GM18951 (cell line): ENCODE measurements at regions not wholly inside any gene's neighbourhood (a gene's known extent, or its start where the extent isn't known, plus 50 kb on each side); places are given as distances from the start of the nearest gene placed in this dataset.

ENCODE experiments used
- POLR2A ChIP-seq: IDR thresholded peaks from 4 replicates; pipeline ENCODE4 v1.6.1; 2011; ENCODE audit warnings: mild to moderate bottlenecking; ENCODE audit not compliant: insufficient read length, insufficient read depth; ENCODE audit errors: extremely low read depth
- in situ Hi-C: fragments of 300-500 bp; cut with MboI; formaldehyde crosslinking; loops from one replicate; pipeline ENCODE4 v1.12.0; 2022; ENCODE audit warnings: low sequenced_read_pairs, mixed read lengths, inconsistent platforms; ENCODE audit not compliant: unreplicated experiment

DNA sequence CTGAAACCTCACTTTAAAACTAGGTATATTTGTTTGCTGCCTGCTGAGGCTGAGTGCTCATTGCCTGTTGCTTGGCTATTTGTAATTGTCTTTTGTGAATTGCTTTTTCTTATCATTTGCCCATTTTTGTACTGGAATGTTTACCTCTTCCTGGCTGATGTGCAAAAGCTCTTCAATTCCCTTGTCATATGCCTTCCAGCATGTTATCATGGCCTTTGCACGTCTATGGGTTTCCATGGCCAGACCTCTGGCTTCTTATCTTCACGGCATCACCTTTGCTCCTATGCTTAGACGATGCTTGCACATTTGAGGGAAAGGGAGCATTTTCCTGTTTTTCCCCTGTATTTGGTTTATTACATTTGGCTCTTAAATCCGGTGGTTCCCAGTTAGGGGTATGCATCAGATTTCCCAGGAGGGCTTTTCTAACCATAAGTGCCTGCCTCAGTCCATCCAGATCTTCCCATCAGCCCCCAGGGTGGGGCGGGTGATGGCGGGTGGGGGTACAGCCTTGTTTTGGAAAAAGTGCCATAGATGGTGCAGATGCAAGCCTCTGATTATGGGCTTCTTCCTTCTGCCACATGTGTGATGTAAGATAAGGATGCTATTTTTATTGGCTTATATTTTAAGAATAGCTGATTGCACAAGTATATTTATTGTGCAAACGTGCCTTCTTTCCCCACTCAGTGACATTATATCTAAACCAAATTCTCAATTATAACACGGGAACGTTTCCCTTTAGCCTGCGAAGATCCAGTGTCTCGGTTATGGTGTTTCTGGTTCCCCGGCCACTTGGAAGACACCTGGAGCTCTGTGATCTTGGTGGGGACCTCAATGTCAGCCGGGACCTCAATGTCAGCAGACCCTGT is 70.6 kb upstream of the SEPTIN5 start:
- in situ Hi-C loops = loop anchor here (25.0 kb wide), 1 partner anchor 456 kb away; the partner anchor contains the start of gene SLC25A1
- TF ChIP-seq POLR2A = no peak

DNA sequence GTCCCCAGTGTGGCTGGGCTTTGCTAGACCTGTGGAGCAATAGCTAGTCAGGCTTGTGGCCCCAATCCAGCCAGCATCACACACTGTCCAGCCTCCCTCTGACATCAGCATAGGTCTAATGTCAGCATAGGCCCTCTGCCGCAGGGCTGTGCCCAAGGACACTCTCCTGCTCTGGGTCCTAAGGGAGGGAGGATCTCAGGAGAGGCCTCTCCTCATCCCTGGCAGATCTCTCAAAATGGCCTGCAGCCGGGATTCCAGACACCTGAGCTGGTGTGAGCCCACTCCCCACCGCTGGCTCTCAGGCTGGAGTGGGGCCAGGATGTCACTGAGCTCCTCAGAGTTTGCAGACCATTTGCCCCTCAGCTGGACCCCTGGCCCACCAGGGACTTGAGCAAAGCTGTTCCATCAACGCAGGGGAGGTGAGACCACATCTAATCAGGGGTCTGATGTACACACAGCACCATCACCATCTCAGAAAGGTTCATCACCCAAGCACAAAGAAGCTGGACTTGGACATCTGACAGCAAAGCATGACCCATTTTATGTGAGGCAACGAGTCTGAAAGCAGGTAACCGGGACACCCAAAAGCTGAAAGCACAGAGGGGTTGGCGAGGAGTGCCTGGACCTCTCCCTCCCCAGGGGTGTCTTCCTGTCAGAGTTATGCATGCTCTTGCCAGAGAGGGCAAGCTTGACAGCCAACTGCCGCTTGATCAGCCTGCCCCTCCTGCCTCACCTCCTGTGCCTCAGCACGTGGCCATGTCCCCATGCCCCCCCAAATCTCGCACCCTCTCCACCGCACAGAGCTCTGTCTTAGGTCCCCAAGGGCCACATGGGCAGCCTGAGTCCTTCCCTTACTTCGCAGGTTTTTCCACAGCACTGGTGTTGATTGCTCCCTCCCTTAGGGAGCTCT is 69.7 kb upstream of the SEPTIN5 start:
- no peak for TF ChIP-seq POLR2A
- in situ Hi-C loops = loop anchor here (25.0 kb wide), 1 partner anchor 457 kb away; the partner anchor contains the start of gene SLC25A1

DNA sequence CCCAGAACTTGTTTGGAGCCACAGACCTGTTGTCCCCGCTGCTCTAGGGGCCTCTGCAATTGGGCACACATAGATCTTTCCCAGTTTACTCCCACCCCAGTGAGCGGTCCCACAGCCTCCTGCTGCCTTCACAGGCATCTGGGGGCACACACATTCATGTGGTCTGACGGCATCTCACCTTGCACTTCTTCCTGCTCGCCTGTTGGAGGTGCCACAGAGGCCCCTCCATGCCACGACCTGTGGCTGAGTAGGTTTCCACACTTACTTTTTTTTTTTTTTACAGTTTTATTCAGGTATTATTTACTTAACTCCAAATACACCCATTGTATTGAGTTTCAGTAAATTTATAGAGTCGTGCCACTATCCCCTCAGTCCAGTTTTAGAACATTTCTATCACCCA is 68.9 kb upstream of the SEPTIN5 start:
- no peak for TF ChIP-seq POLR2A
- in situ Hi-C loops = loop anchor here (25.0 kb wide), 1 partner anchor 458 kb away; the partner anchor contains the start of gene SLC25A1

DNA sequence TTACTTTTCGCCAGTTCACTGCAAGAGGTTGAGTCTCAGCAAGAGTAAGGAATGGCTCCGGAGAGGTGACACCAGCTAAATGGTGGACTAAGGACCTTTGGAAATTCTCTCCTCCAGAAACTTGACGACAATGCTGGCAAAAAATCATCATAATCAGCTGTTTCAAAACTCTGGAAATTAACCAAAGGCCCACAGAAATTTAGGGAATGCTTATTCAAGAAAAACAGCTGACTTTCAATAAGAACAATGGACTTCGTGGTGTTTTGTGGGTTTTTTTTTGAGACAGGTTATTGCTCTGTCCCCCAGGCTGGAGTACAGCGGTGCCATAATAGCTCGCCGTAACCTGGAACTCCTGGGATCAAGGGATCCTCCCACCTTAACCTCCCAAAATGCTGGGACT is 68.4 kb upstream of the SEPTIN5 start:
- in situ Hi-C loops = loop anchor here (25.0 kb wide), 1 partner anchor 459 kb away; the partner anchor contains the start of gene SLC25A1

DNA sequence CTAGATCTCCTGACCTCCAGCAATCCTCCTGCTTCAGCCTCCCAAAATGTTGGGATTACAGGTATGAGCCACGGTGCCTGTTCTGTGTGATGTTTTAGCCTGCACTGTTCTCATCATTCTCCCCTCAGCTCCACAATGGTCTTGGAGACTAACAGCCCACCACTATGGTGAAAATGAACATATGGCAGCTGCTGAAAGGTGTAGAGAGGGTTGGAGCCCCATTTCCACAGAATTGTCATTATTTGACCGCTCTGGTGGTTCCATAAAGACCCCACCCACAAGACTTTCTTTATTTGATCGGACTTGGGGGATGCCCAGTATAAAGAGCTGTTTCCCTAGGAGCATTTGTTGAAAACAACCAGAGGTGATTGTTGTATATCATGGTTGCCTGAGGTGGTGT is 67.9 kb upstream of the SEPTIN5 start:
- TF ChIP-seq POLR2A = no peak
- in situ Hi-C loops = loop anchor here (25.0 kb wide), 1 partner anchor 459 kb away; the partner anchor contains the start of gene SLC25A1

More for the DNA sequence above, 68.4 kb upstream of the SEPTIN5 start:
- no peak for TF ChIP-seq POLR2A

DNA sequence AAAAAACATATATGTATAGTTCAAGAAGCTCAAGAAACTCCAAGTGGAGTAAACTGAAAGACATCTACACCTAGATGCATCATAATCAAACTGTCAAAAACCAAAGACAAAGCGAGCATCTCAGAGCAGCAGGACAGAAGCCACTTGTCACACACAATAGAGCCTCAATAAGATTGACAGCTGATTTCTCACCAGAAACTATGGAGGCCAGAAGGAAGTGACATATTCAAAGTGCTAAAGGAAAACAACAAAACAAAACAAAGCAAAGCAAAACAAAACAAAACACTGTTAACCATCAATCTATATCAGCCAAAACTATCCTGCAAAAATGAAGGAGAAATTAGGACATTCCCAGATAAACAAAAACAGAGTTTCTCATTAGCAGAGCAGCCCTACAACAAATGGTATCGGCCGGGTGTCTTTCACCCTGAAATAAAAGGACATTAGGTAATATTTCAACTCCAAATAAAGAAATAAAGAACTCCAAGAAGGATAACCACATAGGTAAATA is 65.8 kb upstream of the SEPTIN5 start:
- in situ Hi-C loops = loop anchor here (25.0 kb wide), 1 partner anchor 461 kb away; the partner anchor contains the start of gene SLC25A1

DNA sequence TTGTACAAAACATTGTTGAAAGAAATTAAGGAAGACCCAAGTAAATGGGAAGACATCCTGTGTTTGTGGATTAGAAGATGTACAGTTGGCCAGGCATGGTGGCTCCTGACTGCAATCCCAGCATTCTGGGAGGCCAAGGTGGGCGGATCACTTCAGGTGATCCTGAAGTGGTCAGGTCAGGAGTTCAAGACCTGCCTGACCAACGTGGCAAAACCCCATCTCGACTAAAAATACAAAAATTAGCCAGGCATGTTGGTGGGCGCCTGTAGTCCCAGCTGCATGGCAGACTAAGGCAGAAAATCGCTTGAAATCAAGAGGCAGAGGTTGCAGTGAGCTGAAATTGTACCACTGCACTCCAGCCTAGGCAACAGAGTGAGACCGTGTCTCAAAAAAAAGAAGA is 62.0 kb upstream of the SEPTIN5 start:
- TF ChIP-seq POLR2A = no peak
- in situ Hi-C loops = no loop called here

More for the DNA sequence above, 65.8 kb upstream of the SEPTIN5 start:
- no peak for TF ChIP-seq POLR2A

DNA sequence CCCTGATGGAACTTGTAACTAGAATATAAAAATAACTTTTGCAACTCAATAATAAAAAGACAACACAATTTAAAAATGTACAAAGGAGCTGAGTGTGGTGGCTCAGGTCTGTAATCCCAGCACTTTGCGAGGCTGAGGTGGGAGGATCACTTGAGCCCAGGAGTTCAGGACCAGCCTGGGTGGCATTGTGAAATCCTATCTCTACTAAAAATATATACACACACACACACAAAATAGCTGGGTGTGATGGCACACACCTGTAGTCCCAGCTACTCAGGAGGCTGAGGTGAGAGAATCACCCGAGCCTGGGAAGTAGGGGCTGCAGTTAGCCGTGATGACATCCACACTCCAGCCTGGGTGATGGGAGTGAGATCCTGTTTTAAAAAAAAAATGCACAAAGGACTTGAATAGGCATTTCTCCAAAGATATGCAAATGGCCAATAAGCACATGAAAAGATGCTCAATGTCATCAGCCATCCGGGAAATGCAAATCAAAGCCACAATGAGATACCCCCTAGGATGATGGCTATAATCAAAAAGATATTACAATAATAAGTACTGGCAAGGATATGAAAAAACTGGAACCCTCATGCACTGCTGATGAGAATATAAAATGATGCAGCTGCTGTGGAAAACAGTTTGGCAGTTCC is 59.8 kb upstream of the SEPTIN5 start:
- in situ Hi-C loops = no loop called here
- no peak for TF ChIP-seq POLR2A

DNA sequence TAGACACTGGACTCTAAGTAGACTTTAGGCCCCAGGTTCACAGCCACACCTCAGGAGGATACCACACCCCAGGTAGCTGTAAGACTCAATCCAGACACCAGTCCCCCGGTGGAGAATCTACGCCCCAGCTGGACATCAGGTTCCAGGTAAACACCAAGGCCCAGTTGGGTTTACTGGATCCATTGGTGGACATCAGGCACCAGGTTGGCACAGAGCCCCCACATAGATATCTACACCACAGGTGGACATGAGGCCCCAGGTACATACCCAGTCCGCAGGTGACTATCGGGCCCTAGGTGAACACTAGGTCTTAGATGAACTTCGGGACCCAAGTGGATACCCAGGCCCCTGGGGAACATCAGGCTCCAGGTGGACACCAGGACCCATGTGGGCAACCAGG is 58.9 kb upstream of the SEPTIN5 start:
- no peak for TF ChIP-seq POLR2A
- in situ Hi-C loops = no loop called here

DNA sequence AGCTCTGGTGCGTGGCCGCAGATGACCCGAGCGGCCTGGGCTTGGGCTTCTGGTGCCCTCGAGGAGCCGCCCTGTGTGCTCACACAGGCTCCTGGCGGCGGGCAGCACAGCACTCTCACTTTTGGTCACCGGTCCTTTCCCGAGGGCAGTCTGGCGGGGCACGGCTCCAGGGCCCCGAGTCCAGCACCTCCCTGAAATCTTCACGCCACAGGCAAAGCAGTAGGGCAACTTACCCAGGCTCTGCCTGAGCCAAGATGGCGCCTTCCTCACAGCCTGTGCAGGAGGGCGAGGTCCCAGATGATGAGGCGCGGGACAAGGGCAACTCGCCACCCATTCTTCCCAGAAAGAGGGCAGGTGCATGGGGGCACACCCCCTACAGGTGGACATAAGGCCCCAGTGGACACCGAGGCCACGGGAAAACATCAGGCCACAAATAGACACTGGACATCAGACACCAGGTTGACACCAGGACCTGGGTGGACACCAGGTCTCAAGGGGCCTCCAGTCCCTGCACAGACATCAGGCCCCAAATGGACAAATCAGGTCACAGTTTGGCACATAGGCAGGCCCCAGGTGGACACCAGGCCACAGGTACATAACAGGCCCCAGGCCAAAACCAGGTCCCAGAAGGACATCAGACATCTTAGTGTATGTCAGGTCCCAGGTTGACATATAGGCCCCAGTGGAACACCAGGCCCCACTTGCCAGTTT is 57.6 kb upstream of the SEPTIN5 start:
- no peak for TF ChIP-seq POLR2A
- in situ Hi-C loops = no loop called here

DNA sequence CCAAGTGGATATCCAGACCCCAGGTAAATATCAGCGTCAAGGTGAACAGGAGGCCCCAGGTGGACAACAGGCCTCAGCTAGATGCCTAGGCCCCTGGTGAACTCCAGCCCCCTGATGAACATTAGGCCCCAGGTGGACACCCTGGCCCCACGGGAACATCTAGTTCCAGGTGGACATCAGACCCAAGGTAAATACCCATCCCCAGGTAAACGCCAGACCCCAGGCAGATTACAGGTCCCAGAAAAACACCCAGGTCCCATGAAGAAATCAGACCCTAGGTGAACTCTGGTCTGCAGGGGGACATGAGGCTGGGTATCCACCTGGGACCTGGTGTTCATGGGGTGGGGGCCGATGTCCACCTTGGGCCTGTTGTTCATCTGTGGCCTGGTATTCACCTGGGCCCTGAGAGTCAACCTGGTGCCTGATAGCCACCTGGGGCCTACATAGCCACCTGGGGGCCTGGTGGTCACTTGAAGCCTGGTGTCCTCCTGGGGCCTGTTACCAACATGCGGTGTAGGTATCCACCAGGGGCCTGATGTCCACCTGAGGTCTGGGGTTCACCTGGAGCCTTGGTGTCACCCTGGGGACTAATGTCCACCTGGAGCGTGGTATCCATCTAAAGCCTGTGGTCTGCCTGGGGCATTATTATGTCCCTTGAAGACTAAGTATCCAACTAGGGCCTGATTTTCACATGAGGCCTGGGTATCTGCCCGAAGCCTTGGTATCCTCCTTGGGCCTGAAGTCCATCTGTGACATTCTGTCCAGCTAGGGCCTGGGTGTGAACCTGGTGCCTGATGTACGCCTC is 56.8 kb upstream of the SEPTIN5 start:
- no peak for TF ChIP-seq POLR2A
- in situ Hi-C loops = no loop called here
